ENCODE measurements at regions not wholly inside any gene's neighbourhood (a gene's known extent, or its start where the extent isn't known, plus 50 kb on each side); places are given as distances from the start of the nearest gene placed in this dataset.

GRCh38 chr3:5270666-5271371, 83.3 kb downstream of the EDEM1 start:
- no peak for DNase-seq (ENCODE audit: low read depth)

- no peak for DNase-seq (ENCODE audit: low read depth)
Measured at GRCh38 chr3:5271372-5271683, 83.8 kb downstream of the EDEM1 start.

GRCh38 chr3:5272387-5272786, 84.9 kb downstream of the EDEM1 start:
- no peak for DNase-seq (ENCODE audit: low read depth)

- DNase-seq (ENCODE audit: low read depth): no peak
Measured at GRCh38 chr3:5274091-5274490, 86.6 kb downstream of the EDEM1 start.

GRCh38 chr3:5275529-5275928, 88.0 kb downstream of the EDEM1 start:
- DNase-seq (ENCODE audit: low read depth): peak; percentile 28

GRCh38 chr3:5276934-5277333, 89.4 kb downstream of the EDEM1 start:
- no peak for DNase-seq (ENCODE audit: low read depth)

- DNase-seq (ENCODE audit: low read depth): no peak
Measured at GRCh38 chr3:5277612-5278236, 90.2 kb downstream of the EDEM1 start.

GRCh38 chr3:5278666-5279065, 91.2 kb downstream of the EDEM1 start:
- DNase-seq (ENCODE audit: low read depth): no peak

- DNase-seq (ENCODE audit: low read depth): no peak
Measured at GRCh38 chr3:5282703-5283102, 95.2 kb downstream of the EDEM1 start.

- no peak for DNase-seq (ENCODE audit: low read depth)
Measured at GRCh38 chr3:5285439-5285838, 97.9 kb downstream of the EDEM1 start.

GRCh38 chr3:5290915-5291314, 103.4 kb downstream of the EDEM1 start:
- DNase-seq (ENCODE audit: low read depth): no peak

GRCh38 chr3:5292512-5292911, 105.0 kb downstream of the EDEM1 start:
- no peak for DNase-seq (ENCODE audit: low read depth)

- no peak for DNase-seq (ENCODE audit: low read depth)
Measured at GRCh38 chr3:5293207-5293606, 105.7 kb downstream of the EDEM1 start.

- DNase-seq (ENCODE audit: low read depth): no peak
Measured at GRCh38 chr3:5294356-5294755, 106.8 kb downstream of the EDEM1 start.

GRCh38 chr3:5295191-5295690, 107.7 kb downstream of the EDEM1 start:
- DNase-seq (ENCODE audit: low read depth): no peak

GRCh38 chr3:5296362-5296761, 108.9 kb downstream of the EDEM1 start:
- DNase-seq (ENCODE audit: low read depth): no peak

- DNase-seq (ENCODE audit: low read depth): no peak
Measured at GRCh38 chr3:5297895-5298294, 110.4 kb downstream of the EDEM1 start.

GRCh38 chr3:5298453-5298852, 110.9 kb downstream of the EDEM1 start:
- no peak for DNase-seq (ENCODE audit: low read depth)

GRCh38 chr3:5299161-5299560, 111.7 kb downstream of the EDEM1 start:
- no peak for DNase-seq (ENCODE audit: low read depth)

- DNase-seq (ENCODE audit: low read depth): no peak
Measured at GRCh38 chr3:5300638-5301037, 113.1 kb downstream of the EDEM1 start.

GRCh38 chr3:5301651-5302297, 114.3 kb downstream of the EDEM1 start:
- no peak for DNase-seq (ENCODE audit: low read depth)

- DNase-seq (ENCODE audit: low read depth): no peak
Measured at GRCh38 chr3:5302661-5303060, 115.2 kb downstream of the EDEM1 start.

GRCh38 chr3:5304188-5304587, 116.7 kb downstream of the EDEM1 start:
- DNase-seq (ENCODE audit: low read depth): no peak

Data from non-pigmented ciliary epithelial cell (primary cell).